Kidney epithelial cell (primary cell): ENCODE measurements at regions not wholly inside any gene's neighbourhood (a gene's known extent, or its start where the extent isn't known, plus 50 kb on each side); places are given as distances from the start of the nearest gene placed in this dataset.

ENCODE experiments used
- DNase-seq: peaks from one replicate; pipeline ENCODE4 v3.0.0-alpha.2; 2010; ENCODE audit warnings: low read depth
- H3K27me3 ChIP-seq: 2 replicates; pipeline ENCODE4 v1.6.0; 2011; ENCODE audit warnings: low read length; ENCODE audit not compliant: control insufficient read depth, insufficient read depth
- H3K36me3 ChIP-seq: 2 replicates; pipeline ENCODE4 v1.5.1; 2011; ENCODE audit warnings: low read length; ENCODE audit not compliant: control insufficient read depth, insufficient read depth
- H3K4me3 ChIP-seq: 2 replicates; pipeline ENCODE4 v1.5.1; 2011; ENCODE audit warnings: low read depth, mild to moderate bottlenecking, control low read depth, low read length
- TF ChIP-seq, protein P1 (sequence below): IDR thresholded peaks from 2 replicates; pipeline ENCODE4 v1.5.1; 2011; ENCODE audit warnings: mild to moderate bottlenecking, moderate library complexity, low read length, control low read depth, inconsistent platforms; ENCODE audit not compliant: insufficient read depth, poor library complexity, severe bottlenecking

- TF ChIP-seq, protein P1, sequence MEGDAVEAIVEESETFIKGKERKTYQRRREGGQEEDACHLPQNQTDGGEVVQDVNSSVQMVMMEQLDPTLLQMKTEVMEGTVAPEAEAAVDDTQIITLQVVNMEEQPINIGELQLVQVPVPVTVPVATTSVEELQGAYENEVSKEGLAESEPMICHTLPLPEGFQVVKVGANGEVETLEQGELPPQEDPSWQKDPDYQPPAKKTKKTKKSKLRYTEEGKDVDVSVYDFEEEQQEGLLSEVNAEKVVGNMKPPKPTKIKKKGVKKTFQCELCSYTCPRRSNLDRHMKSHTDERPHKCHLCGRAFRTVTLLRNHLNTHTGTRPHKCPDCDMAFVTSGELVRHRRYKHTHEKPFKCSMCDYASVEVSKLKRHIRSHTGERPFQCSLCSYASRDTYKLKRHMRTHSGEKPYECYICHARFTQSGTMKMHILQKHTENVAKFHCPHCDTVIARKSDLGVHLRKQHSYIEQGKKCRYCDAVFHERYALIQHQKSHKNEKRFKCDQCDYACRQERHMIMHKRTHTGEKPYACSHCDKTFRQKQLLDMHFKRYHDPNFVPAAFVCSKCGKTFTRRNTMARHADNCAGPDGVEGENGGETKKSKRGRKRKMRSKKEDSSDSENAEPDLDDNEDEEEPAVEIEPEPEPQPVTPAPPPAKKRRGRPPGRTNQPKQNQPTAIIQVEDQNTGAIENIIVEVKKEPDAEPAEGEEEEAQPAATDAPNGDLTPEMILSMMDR = no peak
- no peak for DNase-seq
Observed at GRCh38 chr9:23380821-23381220, 445.2 kb downstream of the ELAVL2 start.

GRCh38 chr9:23382418-23382817 is 443.6 kb downstream of the ELAVL2 start:
- no peak for DNase-seq
- TF ChIP-seq, protein P1 = no peak
- no peaks in the 10 kb centered on the region for H3K27me3 ChIP-seq

More at GRCh38 chr9:23380821-23381220, 445.2 kb downstream of the ELAVL2 start:
- Histone ChIP-seq H3K4me3 (no peak overlapping the region), H3K36me3 (no peaks in the 10 kb centered on the region), H3K27me3 (no peaks in the 10 kb centered on the region)

GRCh38 chr9:23394189-23394588 is 431.9 kb downstream of the ELAVL2 start:
- H3K36me3 ChIP-seq = no peaks in the 10 kb centered on the region

More at GRCh38 chr9:23382418-23382817, 443.6 kb downstream of the ELAVL2 start:
- Histone ChIP-seq H3K36me3 (no peaks in the 10 kb centered on the region), H3K4me3 (no peak overlapping the region)

GRCh38 chr9:23408874-23409273 is 417.2 kb downstream of the ELAVL2 start:
- TF ChIP-seq, protein P1 = no peak
- Histone ChIP-seq H3K4me3 (no peak overlapping the region), H3K36me3 (no peaks in the 10 kb centered on the region), H3K27me3 (no peaks in the 10 kb centered on the region)
- no peak for DNase-seq

More at GRCh38 chr9:23394189-23394588, 431.9 kb downstream of the ELAVL2 start:
- Histone ChIP-seq H3K4me3 (no peak overlapping the region), H3K27me3 (no peaks in the 10 kb centered on the region)
- DNase-seq = no peak
- TF ChIP-seq, protein P1 = no peak

GRCh38 chr9:23412046-23412445 is 414.0 kb downstream of the ELAVL2 start:
- Histone ChIP-seq H3K36me3 (no peaks in the 10 kb centered on the region), H3K27me3 (no peaks in the 10 kb centered on the region)
- no peak for DNase-seq

GRCh38 chr9:23412458-23412857 is 413.6 kb downstream of the ELAVL2 start:
- H3K27me3 ChIP-seq = no peaks in the 10 kb centered on the region
- no peak for DNase-seq
- TF ChIP-seq, protein P1 = no peak
- no peak overlapping the region for H3K4me3 ChIP-seq
- no peaks in the 10 kb centered on the region for H3K36me3 ChIP-seq

More at GRCh38 chr9:23412046-23412445, 414.0 kb downstream of the ELAVL2 start:
- TF ChIP-seq, protein P1 = no peak
- H3K4me3 ChIP-seq = no peak overlapping the region
